Thyroid gland (tissue), 4 donors: ENCODE measurements at regions not wholly inside any gene's neighbourhood (a gene's known extent, or its start where the extent isn't known, plus 50 kb on each side); places are given as distances from the start of the nearest gene placed in this dataset.

Experiments used
- DNase-seq, 2 donors: peaks; one replicate each; pipeline ENCODE4 v3.0.0-alpha.2; 2019
- H3K27ac ChIP-seq, 3 donors: fragments of 200-600 bp; sonication (generic); 1 replicate in 2 of 3; 2 replicates in 1 of 3; pipeline ENCODE4 v1.5.1; 2016 to 2019; ENCODE audit warnings: mild to moderate bottlenecking in 1 of 3, moderate library complexity in 1 of 3
- H3K27me3 ChIP-seq: fragments of 200-600 bp; sonication (generic); one replicate; pipeline ENCODE4 v1.5.1; 2019
- H3K36me3 ChIP-seq, 2 donors: fragments of 200-600 bp; sonication (generic); one replicate each; pipeline ENCODE4 v1.5.1; 2016 to 2019
- H3K4me1 ChIP-seq, 2 donors: fragments of 200-600 bp; sonication (generic); one replicate each; pipeline ENCODE4 v1.5.1; 2017 to 2019
- H3K4me3 ChIP-seq, 3 donors: fragments of 200-600 bp; sonication (generic); replicated peaks in 1 of 3; 1 replicate in 2 of 3; 2 replicates in 1 of 3; pipeline ENCODE4 v1.5.1; 2016; ENCODE audit warnings: mild to moderate bottlenecking in 1 of 3
- H3K9me3 ChIP-seq: fragments of 200-600 bp; sonication (generic); one replicate; pipeline ENCODE4 v1.5.1; 2017
- POLR2A ChIP-seq, 2 donors: fragments of 450-650 bp; IDR thresholded peaks; one replicate each; pipeline ENCODE4 v1.6.1; 2017; ENCODE audit warnings: antibody characterized with exemption in 2 of 2, mild to moderate bottlenecking in 2 of 2, moderate library complexity in 1 of 2
- WGBS, 2 donors: methylation state at CpG; one replicate each; pipeline ENCODE4 v1.1.5; 2017; 5-methylcytosine and 5-hydroxymethylcytosine counted together
- intact Hi-C: fragments of 100-400 bp; cut with DNase I; formaldehyde crosslinking; loops from one replicate; pipeline ENCODE4 v1.15.1; 2023
- TF ChIP-seq, protein P1 (sequence below), 6 experiments: fragments of 200-600 bp in 3 of 6; fragments of 450-650 bp in 3 of 6; sonication (generic) in 3 of 6; IDR thresholded peaks; one replicate each; pipeline ENCODE4 v1.5.1; 2016 to 2019; ENCODE audit warnings: antibody characterized with exemption in 6 of 6, mild to moderate bottlenecking in 2 of 6, inconsistent platforms in 1 of 6, moderate library complexity in 1 of 6

DNA sequence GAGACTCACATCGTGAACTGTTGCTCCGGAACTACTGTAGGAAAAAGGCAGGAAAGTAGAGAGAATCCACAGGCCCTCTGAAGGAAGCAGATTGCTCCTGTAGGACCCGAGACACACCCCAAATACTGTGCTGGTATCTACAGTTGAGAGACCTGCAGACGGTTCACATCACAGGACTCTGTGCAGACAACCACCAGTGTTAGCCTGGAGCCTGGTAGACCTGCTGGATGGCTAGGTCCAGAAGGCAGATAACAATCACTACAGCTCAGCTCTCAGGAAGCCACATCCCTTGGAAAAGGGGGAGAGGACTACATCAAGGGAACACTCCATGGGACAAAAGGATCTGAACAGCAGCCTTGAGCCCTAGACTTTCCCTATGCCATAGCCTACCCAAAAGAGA lies 311.8 kb upstream of the PRKCQ start:
- H3K4me3 ChIP-seq: no peak overlapping the region
- DNase-seq: no peak
- no peak for TF ChIP-seq POLR2A (IDR thresholded peaks at IDR 0.05)
- TF ChIP-seq, protein P1, sequence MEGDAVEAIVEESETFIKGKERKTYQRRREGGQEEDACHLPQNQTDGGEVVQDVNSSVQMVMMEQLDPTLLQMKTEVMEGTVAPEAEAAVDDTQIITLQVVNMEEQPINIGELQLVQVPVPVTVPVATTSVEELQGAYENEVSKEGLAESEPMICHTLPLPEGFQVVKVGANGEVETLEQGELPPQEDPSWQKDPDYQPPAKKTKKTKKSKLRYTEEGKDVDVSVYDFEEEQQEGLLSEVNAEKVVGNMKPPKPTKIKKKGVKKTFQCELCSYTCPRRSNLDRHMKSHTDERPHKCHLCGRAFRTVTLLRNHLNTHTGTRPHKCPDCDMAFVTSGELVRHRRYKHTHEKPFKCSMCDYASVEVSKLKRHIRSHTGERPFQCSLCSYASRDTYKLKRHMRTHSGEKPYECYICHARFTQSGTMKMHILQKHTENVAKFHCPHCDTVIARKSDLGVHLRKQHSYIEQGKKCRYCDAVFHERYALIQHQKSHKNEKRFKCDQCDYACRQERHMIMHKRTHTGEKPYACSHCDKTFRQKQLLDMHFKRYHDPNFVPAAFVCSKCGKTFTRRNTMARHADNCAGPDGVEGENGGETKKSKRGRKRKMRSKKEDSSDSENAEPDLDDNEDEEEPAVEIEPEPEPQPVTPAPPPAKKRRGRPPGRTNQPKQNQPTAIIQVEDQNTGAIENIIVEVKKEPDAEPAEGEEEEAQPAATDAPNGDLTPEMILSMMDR (IDR thresholded peaks at IDR 0.05): no peak
- WGBS, 2 donors: 89 to 90% methylated on average over 4 of the region's 4 CpGs
- H3K27ac ChIP-seq: no peak overlapping the region
- no peaks in the 10 kb centered on the region for H3K27me3 ChIP-seq
- intact Hi-C loops: no loop called here
- no peaks in the 10 kb centered on the region for H3K4me1 ChIP-seq
- no peaks in the 10 kb centered on the region for H3K9me3 ChIP-seq
- H3K36me3 ChIP-seq: no peaks in the 10 kb centered on the region

DNA sequence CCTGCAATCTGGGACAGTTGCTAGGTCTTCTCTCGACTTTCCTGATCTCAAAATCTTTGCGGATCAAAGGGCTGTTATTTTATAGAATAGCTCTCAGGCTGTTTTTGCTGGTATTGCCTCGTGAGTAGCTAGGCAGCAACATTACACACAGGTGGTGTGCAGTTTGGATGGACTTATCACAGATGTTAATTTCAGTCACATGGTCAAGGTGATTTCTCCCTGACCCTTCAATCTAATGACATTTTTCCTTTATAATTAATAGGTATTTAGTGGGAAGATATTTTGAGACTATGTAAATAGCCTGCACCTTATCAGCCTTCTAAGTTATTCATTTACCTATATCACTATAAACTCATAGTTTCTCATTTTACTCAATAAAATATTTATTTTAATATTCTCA lies 309.6 kb upstream of the PRKCQ start:
- 45 to 51% methylated on average over 3 of the region's 3 CpGs for WGBS, 2 donors
- H3K4me3 ChIP-seq: no peak overlapping the region
- intact Hi-C loops: no loop called here
- H3K27ac ChIP-seq: no peak overlapping the region
- no peaks in the 10 kb centered on the region for H3K27me3 ChIP-seq
- TF ChIP-seq POLR2A (IDR thresholded peaks at IDR 0.05): no peak
- TF ChIP-seq, protein P1 (IDR thresholded peaks at IDR 0.05): no peak
- no peaks in the 10 kb centered on the region for H3K36me3 ChIP-seq
- DNase-seq: no peak
- H3K4me1 ChIP-seq: no peaks in the 10 kb centered on the region
- no peaks in the 10 kb centered on the region for H3K9me3 ChIP-seq

DNA sequence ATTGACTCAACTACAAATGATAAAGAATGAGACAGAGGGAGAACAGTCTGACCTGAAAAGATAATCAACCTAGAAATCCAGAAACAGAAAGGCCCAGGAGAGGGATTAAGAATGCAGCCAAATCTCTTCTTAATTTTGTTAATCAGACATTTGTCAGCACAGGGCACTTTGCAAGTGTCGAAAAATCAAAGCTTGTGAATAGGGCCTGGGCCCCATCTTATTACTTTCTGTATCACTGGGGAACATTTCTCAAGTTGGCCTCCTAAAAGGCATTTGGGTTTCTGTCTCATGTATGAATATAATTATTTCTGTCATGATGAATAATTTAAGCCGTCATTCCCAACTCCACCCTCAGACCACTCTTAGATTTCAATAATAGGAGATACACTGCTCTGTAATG lies 308.4 kb upstream of the PRKCQ start:
- H3K4me1 ChIP-seq: no peaks in the 10 kb centered on the region
- intact Hi-C loops: no loop called here
- H3K36me3 ChIP-seq: no peaks in the 10 kb centered on the region
- no peak for TF ChIP-seq POLR2A (IDR thresholded peaks at IDR 0.05)
- TF ChIP-seq, protein P1 (IDR thresholded peaks at IDR 0.05): no peak
- H3K27me3 ChIP-seq: no peaks in the 10 kb centered on the region
- H3K4me3 ChIP-seq: no peak overlapping the region
- WGBS, 2 donors: 78 to 90% methylated on average over 2 of the region's 2 CpGs
- no peaks in the 10 kb centered on the region for H3K9me3 ChIP-seq
- H3K27ac ChIP-seq: no peak overlapping the region
- no peak for DNase-seq

DNA sequence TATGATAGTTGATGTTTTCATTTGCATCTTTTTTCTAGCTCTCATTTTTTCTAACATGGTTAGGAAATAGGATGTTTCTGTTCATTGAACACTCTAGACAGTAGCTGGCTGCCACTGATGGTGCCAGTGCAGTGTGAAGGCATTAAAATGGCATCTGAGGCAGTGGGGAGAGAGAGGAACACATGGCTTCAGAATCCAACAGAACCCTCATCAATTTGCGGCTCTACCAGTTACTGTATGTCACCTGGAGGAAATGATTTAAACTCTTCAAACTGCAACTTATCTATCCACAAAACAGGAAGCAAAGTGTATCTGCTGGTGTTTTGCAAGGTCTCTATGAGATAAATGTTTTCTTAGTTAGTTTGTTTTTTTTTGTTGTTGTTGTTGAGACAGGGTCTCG lies 305.2 kb upstream of the PRKCQ start:
- DNase-seq: no peak
- H3K27ac ChIP-seq: no peak overlapping the region
- H3K36me3 ChIP-seq: no peaks in the 10 kb centered on the region
- H3K27me3 ChIP-seq: no peaks in the 10 kb centered on the region
- H3K4me3 ChIP-seq: no peak overlapping the region
- TF ChIP-seq POLR2A (IDR thresholded peaks at IDR 0.05): no peak
- TF ChIP-seq, protein P1 (IDR thresholded peaks at IDR 0.05): no peak
- no peaks in the 10 kb centered on the region for H3K4me1 ChIP-seq
- WGBS, 2 donors: 86 to 90% methylated on average over 2 of the region's 2 CpGs
- no peaks in the 10 kb centered on the region for H3K9me3 ChIP-seq
- intact Hi-C loops: no loop called here

DNA sequence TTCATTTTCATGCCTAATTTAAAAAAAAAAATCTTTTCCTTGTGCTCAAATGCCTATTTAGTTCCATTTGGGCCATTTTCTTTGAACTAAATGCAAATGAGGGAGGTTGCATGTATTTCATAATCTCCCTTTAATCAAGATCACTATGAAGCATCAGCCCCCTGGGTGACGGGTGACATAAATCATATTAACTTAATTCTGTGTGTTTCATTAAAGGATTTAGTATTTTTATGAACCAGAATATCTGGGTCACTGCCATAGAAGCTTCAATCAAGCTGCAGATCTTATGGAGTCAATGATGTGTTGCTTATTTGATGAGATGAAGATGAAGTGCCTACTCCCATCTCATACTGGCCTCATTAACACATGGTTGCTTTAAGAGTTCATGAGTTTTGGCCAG lies 301.9 kb upstream of the PRKCQ start:
- TF ChIP-seq, protein P1 (IDR thresholded peaks at IDR 0.05): no peak
- no peak for TF ChIP-seq POLR2A (IDR thresholded peaks at IDR 0.05)
- Histone ChIP-seq H3K27me3 (no peaks in the 10 kb centered on the region), H3K9me3 (no peaks in the 10 kb centered on the region), H3K27ac (no peak overlapping the region), H3K36me3 (no peaks in the 10 kb centered on the region), H3K4me3 (no peak overlapping the region), H3K4me1 (no peaks in the 10 kb centered on the region)
- 56 to 96% methylated on average over 1 of the region's 1 CpG for WGBS, 2 donors
- intact Hi-C loops: no loop called here
- no peak for DNase-seq
